Colonic mucosa (tissue), 4 donors: ENCODE measurements at regions not wholly inside any gene's neighbourhood (a gene's known extent, or its start where the extent isn't known, plus 50 kb on each side); places are given as distances from the start of the nearest gene placed in this dataset.
"Not testable (repeated sequence)": the region's sequence is repeated elsewhere in the genome, so short reads cannot be mapped to it uniquely, and the experiment has no call there.

Experiments
- DNase-seq: peaks from one replicate; pipeline ENCODE4 v3.0.0-alpha.2; 2020
- H3K27ac ChIP-seq: fragments of 200-600 bp; one replicate; pipeline ENCODE4 v1.8.0; 2021
- H3K27me3 ChIP-seq: fragments of 200-600 bp; one replicate; pipeline ENCODE4 v1.8.0; 2021
- H3K36me3 ChIP-seq: fragments of 200-600 bp; one replicate; pipeline ENCODE4 v1.8.0; 2021
- H3K4me1 ChIP-seq: fragments of 200-600 bp; one replicate; pipeline ENCODE4 v1.8.0; 2021; ENCODE audit warnings: mild to moderate bottlenecking
- H3K4me3 ChIP-seq: fragments of 200-600 bp; one replicate; pipeline ENCODE4 v1.8.0; 2021
- H3K9ac ChIP-seq, 2 donors: one replicate each; pipeline ENCODE4 v1.7.0; 2013; ENCODE audit warnings: control low read depth in 2 of 2, low read depth in 2 of 2, low read length in 2 of 2
- H3K9me3 ChIP-seq: fragments of 200-600 bp; one replicate; pipeline ENCODE4 v1.8.0; 2021
- intact Hi-C: fragments of 100-400 bp; cut with DNase I; formaldehyde crosslinking; loops from one replicate; pipeline ENCODE4 v1.14.1; 2022
- TF ChIP-seq, protein P1 (sequence below): fragments of 200-600 bp; IDR thresholded peaks from one replicate; pipeline ENCODE4 v1.8.0; 2022; ENCODE audit warnings: antibody characterized with exemption, mild to moderate bottlenecking
- donor health status: healthy.
- donor health status: DM: no; HTN: no; CAD: no.
- donor health status: DM: no; HTN: no; CAD: no.

DNA sequence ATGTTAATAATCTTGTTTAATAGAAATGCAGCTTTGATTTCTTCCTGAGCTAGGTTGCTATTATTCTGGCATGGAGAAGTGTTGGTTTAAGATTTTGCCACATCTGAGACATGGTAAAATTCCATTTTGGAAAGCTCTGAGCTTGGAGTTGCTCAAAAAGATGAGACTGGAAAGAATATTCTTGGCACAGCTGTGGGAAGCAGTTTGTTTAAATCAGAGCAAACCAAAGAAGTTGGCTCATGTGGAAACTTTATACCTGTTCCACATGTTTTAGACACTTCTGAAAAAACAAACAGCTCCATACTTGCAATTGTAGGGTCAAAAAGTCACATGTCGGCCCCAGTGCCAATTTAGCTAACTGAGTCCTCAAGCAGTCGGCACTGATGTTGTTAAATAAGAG is 116.6 kb downstream of the SLC4A3 start:
- Histone ChIP-seq H3K4me1 (no peaks in the 10 kb centered on the region), H3K27me3 (no peaks in the 10 kb centered on the region), H3K9ac (no peak overlapping the region), H3K36me3 (no peaks in the 10 kb centered on the region), H3K9me3 (no peaks in the 10 kb centered on the region), H3K4me3 (no peak overlapping the region), H3K27ac (no peak overlapping the region)
- intact Hi-C loops, result no loop called here
- no peak for DNase-seq
- TF ChIP-seq, protein P1, sequence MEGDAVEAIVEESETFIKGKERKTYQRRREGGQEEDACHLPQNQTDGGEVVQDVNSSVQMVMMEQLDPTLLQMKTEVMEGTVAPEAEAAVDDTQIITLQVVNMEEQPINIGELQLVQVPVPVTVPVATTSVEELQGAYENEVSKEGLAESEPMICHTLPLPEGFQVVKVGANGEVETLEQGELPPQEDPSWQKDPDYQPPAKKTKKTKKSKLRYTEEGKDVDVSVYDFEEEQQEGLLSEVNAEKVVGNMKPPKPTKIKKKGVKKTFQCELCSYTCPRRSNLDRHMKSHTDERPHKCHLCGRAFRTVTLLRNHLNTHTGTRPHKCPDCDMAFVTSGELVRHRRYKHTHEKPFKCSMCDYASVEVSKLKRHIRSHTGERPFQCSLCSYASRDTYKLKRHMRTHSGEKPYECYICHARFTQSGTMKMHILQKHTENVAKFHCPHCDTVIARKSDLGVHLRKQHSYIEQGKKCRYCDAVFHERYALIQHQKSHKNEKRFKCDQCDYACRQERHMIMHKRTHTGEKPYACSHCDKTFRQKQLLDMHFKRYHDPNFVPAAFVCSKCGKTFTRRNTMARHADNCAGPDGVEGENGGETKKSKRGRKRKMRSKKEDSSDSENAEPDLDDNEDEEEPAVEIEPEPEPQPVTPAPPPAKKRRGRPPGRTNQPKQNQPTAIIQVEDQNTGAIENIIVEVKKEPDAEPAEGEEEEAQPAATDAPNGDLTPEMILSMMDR, result no peak

DNA sequence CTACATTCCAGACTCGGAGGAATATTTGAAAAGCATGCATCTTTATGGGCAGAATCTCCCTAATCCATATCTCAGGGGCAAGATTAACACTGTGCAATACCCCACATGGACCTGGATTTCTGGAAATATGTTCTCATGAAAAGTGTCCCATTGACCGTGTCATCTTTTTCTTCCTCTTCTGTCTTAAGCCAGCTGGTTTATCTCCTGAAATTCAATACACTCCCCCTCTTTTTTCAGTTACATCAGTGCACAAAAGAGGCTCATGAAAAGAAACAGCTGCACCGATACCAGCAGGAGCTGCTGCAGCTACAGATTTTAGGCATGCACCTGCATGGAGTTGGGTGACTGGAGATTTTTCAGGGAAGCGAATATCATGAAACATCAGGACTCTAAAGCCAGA is 117.2 kb downstream of the SLC4A3 start:
- Histone ChIP-seq H3K4me1 (no peaks in the 10 kb centered on the region), H3K27me3 (no peaks in the 10 kb centered on the region), H3K9ac (no peak overlapping the region), H3K9me3 (no peaks in the 10 kb centered on the region), H3K27ac (no peak overlapping the region), H3K4me3 (no peak overlapping the region), H3K36me3 (no peaks in the 10 kb centered on the region)
- intact Hi-C loops, result no loop called here
- TF ChIP-seq, protein P1, result no peak
- DNase-seq, result no peak

DNA sequence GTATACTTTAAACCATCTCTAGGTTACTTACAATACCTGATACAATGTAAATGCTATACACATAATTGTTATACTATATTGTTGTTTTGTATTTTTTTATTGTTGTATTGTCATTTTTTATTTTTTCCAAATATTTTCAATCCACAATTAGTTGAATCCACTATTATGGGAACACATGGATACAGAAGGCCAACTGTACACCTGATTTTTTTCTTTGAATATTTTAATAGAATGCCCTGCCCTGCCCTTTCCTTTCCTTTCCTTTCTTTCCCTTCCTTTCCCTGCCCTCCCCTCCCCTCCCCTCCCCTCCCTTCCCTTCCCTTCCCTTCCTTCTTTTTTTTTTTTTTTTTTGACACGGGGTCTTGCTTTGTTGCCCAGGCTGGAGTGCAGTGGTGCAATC is 120.2 kb downstream of the SLC4A3 start:
- intact Hi-C loops, result no loop called here
- TF ChIP-seq, protein P1, result no peak

DNA sequence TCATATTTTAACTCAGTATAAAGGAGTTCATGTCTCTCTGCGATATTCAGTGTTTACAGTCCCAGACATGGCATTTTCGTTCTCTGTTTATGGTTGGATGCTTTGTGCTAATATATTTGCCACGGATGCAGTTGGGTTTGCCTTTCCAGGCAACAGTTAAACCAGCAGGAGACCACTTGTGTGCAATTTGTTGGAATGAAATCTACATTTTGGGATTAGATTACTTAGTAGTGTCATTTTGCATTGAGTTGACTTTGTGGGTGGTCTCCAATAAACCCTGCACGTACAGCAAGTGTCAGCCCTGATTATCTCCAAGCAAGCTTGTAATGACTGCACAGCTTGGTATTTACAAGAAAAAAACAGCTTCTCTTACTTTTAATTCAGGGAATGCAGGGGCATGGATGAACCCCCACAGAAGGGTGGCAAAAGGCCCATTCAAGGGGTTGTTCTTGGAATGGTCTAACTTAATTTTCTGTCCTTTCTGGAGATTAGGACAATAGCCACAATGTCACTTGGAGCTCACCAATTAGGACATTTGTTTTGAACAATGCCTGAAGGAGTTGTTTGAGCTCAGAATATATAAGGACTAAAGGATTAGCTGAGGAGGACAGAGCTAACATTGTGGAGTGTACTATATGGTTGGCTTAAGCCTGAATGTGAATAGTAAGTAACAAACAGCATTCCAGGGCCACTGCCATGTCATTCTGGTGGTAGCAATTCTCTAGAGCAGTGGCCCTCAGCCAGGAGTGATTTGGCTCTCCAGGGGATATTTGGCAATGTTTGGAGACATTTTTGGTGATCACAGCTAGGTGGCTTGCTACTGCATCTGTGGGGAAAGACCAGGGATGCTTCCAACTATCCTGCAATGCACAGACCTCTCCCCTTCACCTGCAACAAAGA is 121.5 kb downstream of the SLC4A3 start:
- H3K4me1 ChIP-seq, result no peaks in the 10 kb centered on the region
- no peaks in the 10 kb centered on the region for H3K9me3 ChIP-seq
- intact Hi-C loops, result no loop called here
- TF ChIP-seq, protein P1, result no peak
- H3K27me3 ChIP-seq, result no peaks in the 10 kb centered on the region
- H3K9ac ChIP-seq, result no peak overlapping the region
- no peak overlapping the region for H3K27ac ChIP-seq
- no peak overlapping the region for H3K4me3 ChIP-seq
- no peak for DNase-seq
- H3K36me3 ChIP-seq, result no peaks in the 10 kb centered on the region

More for the DNA sequence above, 120.2 kb downstream of the SLC4A3 start:
- Histone ChIP-seq H3K9ac (no peak overlapping the region), H3K27me3 (no peaks in the 10 kb centered on the region), H3K36me3 (no peaks in the 10 kb centered on the region), H3K4me3 (no peak overlapping the region), H3K27ac (no peak overlapping the region), H3K4me1 (no peaks in the 10 kb centered on the region), H3K9me3 (no peaks in the 10 kb centered on the region)
- no peak for DNase-seq

DNA sequence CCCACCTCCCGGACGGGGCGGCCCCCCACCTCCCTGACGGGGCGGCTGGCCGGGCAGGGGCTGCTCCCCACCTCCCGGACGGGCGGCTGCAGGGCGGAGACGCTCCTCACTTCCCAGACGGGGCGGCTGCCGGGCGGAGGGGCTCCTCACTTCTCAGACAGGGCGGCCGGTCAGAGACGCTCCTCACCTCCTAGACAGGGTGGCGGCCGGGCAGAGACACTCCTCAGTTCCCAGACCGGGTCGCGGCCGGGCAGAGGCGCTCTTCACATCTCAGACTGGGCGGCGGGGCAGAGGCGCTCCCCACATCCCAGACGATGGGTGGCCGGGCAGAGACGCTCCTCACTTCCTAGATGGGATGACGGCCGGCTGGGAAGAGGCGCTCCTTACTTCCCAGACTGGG is 123.7 kb downstream of the SLC4A3 start:
- H3K27me3 ChIP-seq, H3K9me3 ChIP-seq, H3K36me3 ChIP-seq, H3K27ac ChIP-seq, H3K9ac ChIP-seq, intact Hi-C loops, H3K4me3 ChIP-seq, DNase-seq, H3K4me1 ChIP-seq: not testable (repeated sequence)

DNA sequence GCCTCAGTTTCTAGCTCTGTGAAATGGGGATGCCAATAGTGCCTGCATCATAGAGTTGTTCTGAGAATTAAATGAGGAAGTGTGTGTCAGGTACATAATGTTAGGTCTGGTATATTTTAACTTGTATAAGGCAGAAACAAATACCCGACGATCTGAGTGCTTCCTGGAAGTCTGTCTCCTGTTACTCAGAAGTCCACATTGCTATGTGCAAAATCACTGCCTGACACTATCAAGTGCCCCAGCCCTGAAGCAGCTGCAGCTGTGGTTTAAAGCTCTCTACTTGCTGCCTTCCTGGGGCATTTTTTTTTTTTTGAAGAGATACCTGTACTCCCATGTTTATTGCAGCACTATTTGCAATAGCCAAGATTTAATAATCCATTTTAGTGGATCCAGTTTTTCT is 125.3 kb downstream of the SLC4A3 start:
- Histone ChIP-seq H3K9me3 (no peaks in the 10 kb centered on the region), H3K27ac (no peak overlapping the region), H3K4me1 (no peaks in the 10 kb centered on the region), H3K4me3 (no peak overlapping the region), H3K36me3 (no peaks in the 10 kb centered on the region), H3K9ac (no peak overlapping the region), H3K27me3 (no peaks in the 10 kb centered on the region)
- TF ChIP-seq, protein P1, result no peak
- intact Hi-C loops, result no loop called here
- DNase-seq, result no peak
